ENCODE measurements at regions not wholly inside any gene's neighbourhood (a gene's known extent, or its start where the extent isn't known, plus 50 kb on each side); places are given as distances from the start of the nearest gene placed in this dataset.

DNA sequence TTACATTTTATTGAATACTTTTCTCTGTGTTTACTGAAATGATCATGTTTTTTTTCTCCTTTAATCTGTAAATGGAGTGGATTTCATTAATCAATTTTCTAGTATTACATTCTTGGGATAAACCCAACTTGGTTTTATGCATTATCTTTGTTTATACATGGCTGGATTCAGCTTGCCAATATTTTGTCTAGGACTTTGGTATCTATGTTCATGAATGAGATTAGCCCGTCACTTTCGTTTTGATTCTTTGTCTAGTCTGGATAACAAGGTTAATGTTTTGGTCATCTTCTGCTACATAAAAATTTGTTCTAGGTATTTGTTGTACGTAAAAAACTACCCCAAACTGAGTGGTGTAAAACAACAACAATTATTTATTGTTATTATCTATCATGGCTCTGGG lies 127.9 kb upstream of the PAX6 start:
- Histone ChIP-seq H3K4me3 (ENCODE audit: low read depth, low read length, poor library complexity, severe bottlenecking) (no peak overlapping the region), H3K9me3 (ENCODE audit: low read depth, low read length, poor library complexity, severe bottlenecking) (no peaks in the 10 kb centered on the region), H3K4me1 (ENCODE audit: insufficient read depth, low read length, poor library complexity, severe bottlenecking) (no peaks in the 10 kb centered on the region), H3K27ac (ENCODE audit: low read depth, low read length, poor library complexity, severe bottlenecking) (no peak overlapping the region), H3K36me3 (ENCODE audit: insufficient read depth, low read length, poor library complexity, severe bottlenecking) (no peaks in the 10 kb centered on the region), H3K27me3 (replicated peaks; ENCODE audit: insufficient read depth, low read depth, low read length, poor library complexity) (peaks cover 39% of the 10 kb centered on the region)
- ChIA-PET CTCF (no interaction called here), POLR2A (ENCODE audit: low non-redundant PET) (no interaction called here)
- intact Hi-C loops (cut with micrococcal nuclease; ENCODE audit: unreplicated experiment) = no loop called here
- no TSS peak for BruUV-seq (replicated peaks)
- TF ChIP-seq EZH2 (IDR thresholded peaks at IDR 0.05; ENCODE audit: borderline replicate concordance, low read depth, low read length, poor library complexity, severe bottlenecking) = no peak
- TF ChIP-seq, protein P1, sequence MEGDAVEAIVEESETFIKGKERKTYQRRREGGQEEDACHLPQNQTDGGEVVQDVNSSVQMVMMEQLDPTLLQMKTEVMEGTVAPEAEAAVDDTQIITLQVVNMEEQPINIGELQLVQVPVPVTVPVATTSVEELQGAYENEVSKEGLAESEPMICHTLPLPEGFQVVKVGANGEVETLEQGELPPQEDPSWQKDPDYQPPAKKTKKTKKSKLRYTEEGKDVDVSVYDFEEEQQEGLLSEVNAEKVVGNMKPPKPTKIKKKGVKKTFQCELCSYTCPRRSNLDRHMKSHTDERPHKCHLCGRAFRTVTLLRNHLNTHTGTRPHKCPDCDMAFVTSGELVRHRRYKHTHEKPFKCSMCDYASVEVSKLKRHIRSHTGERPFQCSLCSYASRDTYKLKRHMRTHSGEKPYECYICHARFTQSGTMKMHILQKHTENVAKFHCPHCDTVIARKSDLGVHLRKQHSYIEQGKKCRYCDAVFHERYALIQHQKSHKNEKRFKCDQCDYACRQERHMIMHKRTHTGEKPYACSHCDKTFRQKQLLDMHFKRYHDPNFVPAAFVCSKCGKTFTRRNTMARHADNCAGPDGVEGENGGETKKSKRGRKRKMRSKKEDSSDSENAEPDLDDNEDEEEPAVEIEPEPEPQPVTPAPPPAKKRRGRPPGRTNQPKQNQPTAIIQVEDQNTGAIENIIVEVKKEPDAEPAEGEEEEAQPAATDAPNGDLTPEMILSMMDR (conservative IDR thresholded peaks at IDR 0.05; ENCODE audit: low read depth, low read length) = no peak
- no peak for DNase-seq (ENCODE audit: low spot score)

DNA sequence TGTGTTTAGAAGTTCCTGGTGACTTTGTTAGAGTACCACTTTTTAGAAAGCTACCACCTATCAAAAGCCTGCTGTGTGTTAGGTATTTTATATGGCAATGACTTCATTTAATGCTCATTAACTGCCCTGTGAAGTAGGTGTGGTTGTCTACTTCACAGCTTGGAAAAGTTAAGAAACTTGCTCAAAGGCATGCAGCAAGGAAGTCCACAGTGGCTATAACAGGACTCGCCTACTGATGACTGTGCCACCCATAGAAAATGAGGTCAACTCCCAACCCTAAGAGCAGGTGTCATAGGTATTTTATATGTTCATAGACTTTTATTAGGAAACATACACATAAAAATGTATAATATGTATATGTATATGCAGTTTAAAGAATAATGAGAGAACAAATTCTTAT lies 125.2 kb upstream of the PAX6 start:
- no peak for DNase-seq (ENCODE audit: low spot score)
- ChIA-PET POLR2A (ENCODE audit: low non-redundant PET) (no interaction called here), CTCF (no interaction called here)
- no TSS peak for BruUV-seq (replicated peaks)
- peaks cover 66% of the 10 kb centered on the region for H3K27me3 ChIP-seq (replicated peaks; ENCODE audit: insufficient read depth, low read depth, low read length, poor library complexity)
- no peak overlapping the region for H3K27ac ChIP-seq (ENCODE audit: low read depth, low read length, poor library complexity, severe bottlenecking)
- no peak overlapping the region for H3K4me3 ChIP-seq (ENCODE audit: low read depth, low read length, poor library complexity, severe bottlenecking)
- no peaks in the 10 kb centered on the region for H3K36me3 ChIP-seq (ENCODE audit: insufficient read depth, low read length, poor library complexity, severe bottlenecking)
- intact Hi-C loops (cut with micrococcal nuclease; ENCODE audit: unreplicated experiment) = no loop called here
- TF ChIP-seq EZH2 (IDR thresholded peaks at IDR 0.05; ENCODE audit: borderline replicate concordance, low read depth, low read length, poor library complexity, severe bottlenecking) = no peak
- TF ChIP-seq, protein P1 (conservative IDR thresholded peaks at IDR 0.05; ENCODE audit: low read depth, low read length) = no peak
- H3K9me3 ChIP-seq (ENCODE audit: low read depth, low read length, poor library complexity, severe bottlenecking) = no peaks in the 10 kb centered on the region
- no peaks in the 10 kb centered on the region for H3K4me1 ChIP-seq (ENCODE audit: insufficient read depth, low read length, poor library complexity, severe bottlenecking)

DNA sequence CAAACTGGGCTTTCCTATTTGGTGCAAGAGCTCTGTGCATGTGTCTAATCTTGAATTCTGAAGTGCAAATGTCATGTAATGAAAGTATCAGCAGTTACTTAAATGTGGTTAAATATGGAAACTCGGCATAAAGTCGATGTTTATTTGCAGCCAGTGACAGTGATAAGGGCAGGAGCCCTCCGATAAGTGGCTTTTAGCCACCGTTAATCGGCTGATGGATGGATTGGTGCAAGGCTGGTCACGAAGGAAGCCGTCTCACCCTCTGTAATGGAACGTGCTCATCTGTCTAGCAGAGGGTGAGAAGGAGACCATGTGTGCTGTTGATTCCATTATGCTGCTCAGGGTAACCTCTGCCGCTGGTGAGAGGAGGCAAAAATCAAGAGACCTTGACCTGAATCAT lies 121.8 kb upstream of the PAX6 start:
- H3K36me3 ChIP-seq (ENCODE audit: insufficient read depth, low read length, poor library complexity, severe bottlenecking) = no peaks in the 10 kb centered on the region
- H3K4me3 ChIP-seq (ENCODE audit: low read depth, low read length, poor library complexity, severe bottlenecking) = no peak overlapping the region
- CTCF ChIA-PET = no interaction called here
- intact Hi-C loops (cut with micrococcal nuclease; ENCODE audit: unreplicated experiment) = no loop called here
- TF ChIP-seq, protein P1 (conservative IDR thresholded peaks at IDR 0.05; ENCODE audit: low read depth, low read length) = no peak
- no peak for TF ChIP-seq EZH2 (IDR thresholded peaks at IDR 0.05; ENCODE audit: borderline replicate concordance, low read depth, low read length, poor library complexity, severe bottlenecking)
- no peaks in the 10 kb centered on the region for H3K9me3 ChIP-seq (ENCODE audit: low read depth, low read length, poor library complexity, severe bottlenecking)
- POLR2A ChIA-PET (ENCODE audit: low non-redundant PET) = no interaction called here
- H3K27ac ChIP-seq (ENCODE audit: low read depth, low read length, poor library complexity, severe bottlenecking) = no peak overlapping the region
- DNase-seq (ENCODE audit: low spot score) = no peak
- no peaks in the 10 kb centered on the region for H3K4me1 ChIP-seq (ENCODE audit: insufficient read depth, low read length, poor library complexity, severe bottlenecking)
- no TSS peak for BruUV-seq (replicated peaks)
- peaks cover 85% of the 10 kb centered on the region for H3K27me3 ChIP-seq (replicated peaks; ENCODE audit: insufficient read depth, low read depth, low read length, poor library complexity)

Data from A673 (cell line).